HepG2 (cell line): ENCODE measurements at regions not wholly inside any gene's neighbourhood (a gene's known extent, or its start where the extent isn't known, plus 50 kb on each side); places are given as distances from the start of the nearest gene placed in this dataset.

Experiments
- CENPX ChIP-seq: sonication (generic); formaldehyde crosslinking; IDR thresholded peaks from 2 replicates; pipeline ENCODE4 v1.9.0; 2021; ENCODE audit warnings: mild to moderate bottlenecking, missing genetic modification reagents, moderate library complexity
- EP300 ChIP-seq, 3 experiments: sonication (generic) in 1 of 3; formaldehyde crosslinking in 1 of 3; IDR thresholded peaks; 2 replicates each; pipeline versions ENCODE4 v1.5.1 to v1.6.1; 2011 to 2020; ENCODE audit warnings: low read depth in 2 of 3, low read length in 2 of 3, borderline replicate concordance in 1 of 3, improper control_type of control experiment in 1 of 3, mild to moderate bottlenecking in 1 of 3, missing genetic modification reagents in 1 of 3, moderate library complexity in 1 of 3
- ETV6 ChIP-seq: sonication (generic); formaldehyde crosslinking; conservative IDR thresholded peaks from 2 replicates; pipeline ENCODE4 v1.4.0; 2020; ENCODE audit warnings: missing genetic modification reagents
- HOXA5 ChIP-seq: sonication (generic); formaldehyde crosslinking; IDR thresholded peaks from 2 replicates; pipeline ENCODE4 v1.4.0; 2020; ENCODE audit warnings: missing genetic modification reagents
- IRF9 ChIP-seq: sonication (generic); formaldehyde crosslinking; IDR thresholded peaks from 2 replicates; pipeline ENCODE4 v1.8.0; 2022; ENCODE audit warnings: missing genetic modification reagents, mild to moderate bottlenecking, borderline replicate concordance
- JARID2 ChIP-seq: sonication (generic); formaldehyde crosslinking; IDR thresholded peaks from 2 replicates; pipeline ENCODE4 v1.8.1; 2023; ENCODE audit warnings: missing genetic modification reagents, inconsistent platforms; ENCODE audit not compliant: insufficient replicate concordance
- MED1 ChIP-seq: sonication (generic); formaldehyde crosslinking; IDR thresholded peaks from 2 replicates; pipeline ENCODE4 v1.4.0; 2020; ENCODE audit warnings: missing genetic modification reagents
- MYC ChIP-seq: sonication (generic); formaldehyde crosslinking; IDR thresholded peaks from 2 replicates; pipeline ENCODE4 v1.9.0; 2021; ENCODE audit warnings: missing genetic modification reagents, borderline replicate concordance
- NCOA1 ChIP-seq: sonication (generic); formaldehyde crosslinking; IDR thresholded peaks from 2 replicates; pipeline ENCODE4 v1.9.0; 2021; ENCODE audit warnings: missing genetic modification reagents
- ONECUT2 ChIP-seq: sonication (generic); formaldehyde crosslinking; IDR thresholded peaks from 2 replicates; pipeline ENCODE4 v1.4.0; 2020; ENCODE audit warnings: missing genetic modification reagents
- PPARG ChIP-seq: conservative IDR thresholded peaks from 2 replicates; pipeline ENCODE4 v1.6.1; 2016; ENCODE audit warnings: missing biosample characterization, missing genetic modification reagents
- RBM22 ChIP-seq: fragments of 200-400 bp; formaldehyde crosslinking; optimal IDR thresholded peaks from 2 replicates; pipeline ENCODE3; 2017; ENCODE audit warnings: mild to moderate bottlenecking, low read length, moderate library complexity
- RXRB ChIP-seq: IDR thresholded peaks from 2 replicates; pipeline ENCODE4 v1.6.1; 2016; ENCODE audit warnings: borderline replicate concordance, missing genetic modification reagents, missing compliant biosample characterization
- SIN3A ChIP-seq: IDR thresholded peaks from 2 replicates; pipeline ENCODE4 v1.6.1; 2011; ENCODE audit warnings: low read depth, mild to moderate bottlenecking, control low read depth, low read length, borderline replicate concordance
- SMC3 ChIP-seq: IDR thresholded peaks from 2 replicates; pipeline ENCODE4 v1.6.1; 2011; ENCODE audit warnings: low read length, improper control_type of control experiment
- TCF7L2 ChIP-seq: IDR thresholded peaks from 2 replicates; pipeline ENCODE4 v1.6.1; 2011; ENCODE audit warnings: mild to moderate bottlenecking, low read depth, low read length, moderate library complexity
- WIZ ChIP-seq: sonication (generic); formaldehyde crosslinking; IDR thresholded peaks from 2 replicates; pipeline ENCODE4 v1.5.1; 2020; ENCODE audit warnings: mild to moderate bottlenecking, missing genetic modification reagents
- ZFP90 ChIP-seq: sonication (generic); formaldehyde crosslinking; IDR thresholded peaks from 2 replicates; pipeline ENCODE4 v1.8.0; 2022; ENCODE audit warnings: missing genetic modification reagents, mild to moderate bottlenecking, inconsistent platforms, borderline replicate concordance
- ZNF276 ChIP-seq: sonication (generic); formaldehyde crosslinking; IDR thresholded peaks from 2 replicates; pipeline ENCODE4 v1.4.0; 2020; ENCODE audit warnings: mild to moderate bottlenecking, low read depth, missing genetic modification reagents
- ZNF451 ChIP-seq: sonication (generic); formaldehyde crosslinking; IDR thresholded peaks from 2 replicates; pipeline ENCODE4 v1.5.0; 2020; ENCODE audit warnings: mild to moderate bottlenecking, missing genetic modification reagents
- ZNF652 ChIP-seq: IDR thresholded peaks from 2 replicates; pipeline ENCODE4 v1.6.1; 2016; ENCODE audit warnings: low read depth, borderline replicate concordance
- ZNF713 ChIP-seq: sonication (generic); formaldehyde crosslinking; IDR thresholded peaks from 2 replicates; pipeline ENCODE4 v1.4.0; 2020; ENCODE audit warnings: mild to moderate bottlenecking, missing genetic modification reagents
- ZNF747 ChIP-seq: sonication (generic); formaldehyde crosslinking; IDR thresholded peaks from 2 replicates; pipeline ENCODE4 v1.8.1; 2023; ENCODE audit warnings: missing genetic modification reagents, mild to moderate bottlenecking, borderline replicate concordance
- TF ChIP-seq, protein P1 (sequence below): IDR thresholded peaks from 2 replicates; pipeline ENCODE4 v1.6.1; 2012; ENCODE audit warnings: low read length, improper control_type of control experiment
- TF ChIP-seq, protein P2 (sequence below): sonication (generic); formaldehyde crosslinking; IDR thresholded peaks from 2 replicates; pipeline ENCODE4 v1.5.0; 2020; ENCODE audit warnings: missing genetic modification reagents

- TF ChIP-seq, protein P1, sequence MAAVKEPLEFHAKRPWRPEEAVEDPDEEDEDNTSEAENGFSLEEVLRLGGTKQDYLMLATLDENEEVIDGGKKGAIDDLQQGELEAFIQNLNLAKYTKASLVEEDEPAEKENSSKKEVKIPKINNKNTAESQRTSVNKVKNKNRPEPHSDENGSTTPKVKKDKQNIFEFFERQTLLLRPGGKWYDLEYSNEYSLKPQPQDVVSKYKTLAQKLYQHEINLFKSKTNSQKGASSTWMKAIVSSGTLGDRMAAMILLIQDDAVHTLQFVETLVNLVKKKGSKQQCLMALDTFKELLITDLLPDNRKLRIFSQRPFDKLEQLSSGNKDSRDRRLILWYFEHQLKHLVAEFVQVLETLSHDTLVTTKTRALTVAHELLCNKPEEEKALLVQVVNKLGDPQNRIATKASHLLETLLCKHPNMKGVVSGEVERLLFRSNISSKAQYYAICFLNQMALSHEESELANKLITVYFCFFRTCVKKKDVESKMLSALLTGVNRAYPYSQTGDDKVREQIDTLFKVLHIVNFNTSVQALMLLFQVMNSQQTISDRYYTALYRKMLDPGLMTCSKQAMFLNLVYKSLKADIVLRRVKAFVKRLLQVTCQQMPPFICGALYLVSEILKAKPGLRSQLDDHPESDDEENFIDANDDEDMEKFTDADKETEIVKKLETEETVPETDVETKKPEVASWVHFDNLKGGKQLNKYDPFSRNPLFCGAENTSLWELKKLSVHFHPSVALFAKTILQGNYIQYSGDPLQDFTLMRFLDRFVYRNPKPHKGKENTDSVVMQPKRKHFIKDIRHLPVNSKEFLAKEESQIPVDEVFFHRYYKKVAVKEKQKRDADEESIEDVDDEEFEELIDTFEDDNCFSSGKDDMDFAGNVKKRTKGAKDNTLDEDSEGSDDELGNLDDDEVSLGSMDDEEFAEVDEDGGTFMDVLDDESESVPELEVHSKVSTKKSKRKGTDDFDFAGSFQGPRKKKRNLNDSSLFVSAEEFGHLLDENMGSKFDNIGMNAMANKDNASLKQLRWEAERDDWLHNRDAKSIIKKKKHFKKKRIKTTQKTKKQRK = no peak
- no peak for TF ChIP-seq PPARG (CRISPR knock-in tag)
- TF ChIP-seq, protein P2, sequence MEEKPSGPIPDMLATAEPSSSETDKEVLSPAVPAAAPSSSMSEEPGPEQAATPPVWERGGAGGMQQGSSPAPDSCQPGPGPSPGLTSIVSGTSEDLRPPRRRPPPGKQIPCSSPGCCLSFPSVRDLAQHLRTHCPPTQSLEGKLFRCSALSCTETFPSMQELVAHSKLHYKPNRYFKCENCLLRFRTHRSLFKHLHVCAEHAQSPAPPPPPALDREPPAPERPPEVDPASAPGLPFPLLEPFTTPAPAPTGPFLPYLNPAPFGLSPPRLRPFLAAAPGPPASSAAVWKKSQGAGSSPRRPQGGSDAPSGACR (CRISPR knock-in tag) = no peak
- no peak for TF ChIP-seq MYC (CRISPR knock-in tag)
- TF ChIP-seq EP300 (IDR thresholded peaks at IDR 0.05; ENCODE audit: low read depth in 2 of 2, low read length in 2 of 2) = peak in 1 of 2 experiments; percentile 89; a peak in 2 of 4 replicates
- 0 out of 2 replicates have a peak, but pooled peaks have one; percentile 42 for TF ChIP-seq EP300 (CRISPR knock-in tag; IDR thresholded peaks at IDR 0.05; ENCODE audit: borderline replicate concordance)
- TF ChIP-seq SMC3 = no peak
- no peak for TF ChIP-seq ETV6 (CRISPR knock-in tag)
- TF ChIP-seq MED1 = peak; percentile 54
- no peak for TF ChIP-seq ZNF747 (CRISPR knock-in tag)
- no peak for TF ChIP-seq CENPX
- TF ChIP-seq ZFP90 (CRISPR knock-in tag) = no peak
- TF ChIP-seq JARID2 (CRISPR knock-in tag) = no peak
- no peak for TF ChIP-seq WIZ (CRISPR knock-in tag)
- TF ChIP-seq RXRB (CRISPR knock-in tag) = peak; percentile 45
- TF ChIP-seq IRF9 (CRISPR knock-in tag) = no peak
- TF ChIP-seq RBM22 = no peak
- TF ChIP-seq ZNF451 = no peak
- no peak for TF ChIP-seq HOXA5 (CRISPR knock-in tag)
- no peak for TF ChIP-seq TCF7L2
- no peak for TF ChIP-seq NCOA1 (CRISPR knock-in tag)
- TF ChIP-seq ZNF713 (CRISPR knock-in tag) = no peak
- TF ChIP-seq ONECUT2 (CRISPR knock-in tag) = peak; percentile 98
- no peak for TF ChIP-seq SIN3A
- TF ChIP-seq ZNF652 (CRISPR knock-in tag) = no peak
- TF ChIP-seq ZNF276 (CRISPR knock-in tag) = no peak
Measured at GRCh38 chr1:94759188-94759587, 61.0 kb upstream of the SLC44A3 start (continued).
